ENCODE measurements at regions not wholly inside any gene's neighbourhood (a gene's known extent, or its start where the extent isn't known, plus 50 kb on each side); places are given as distances from the start of the nearest gene placed in this dataset.

- WGBS: 62% methylated on average over 2 of the region's 2 CpGs
- H3K27ac ChIP-seq: no peak overlapping the region
- no peaks in the 10 kb centered on the region for H3K36me3 ChIP-seq
- no peaks in the 10 kb centered on the region for H3K27me3 ChIP-seq
- peaks cover 3% of the 10 kb centered on the region for H3K4me1 ChIP-seq
- no peak for DNase-seq (ENCODE audit: low spot score in 2 of 2)
- no peaks in the 10 kb centered on the region for H3K9me3 ChIP-seq
- TF ChIP-seq CTCF (IDR thresholded peaks at IDR 0.05): no peak
- H3K4me3 ChIP-seq: no peak overlapping the region
These were observed 298.4 kb upstream of the MMADHC start for GRCh38 chr2:149885946-149886345.

GRCh38 chr2:149885468-149885867 lies 297.9 kb upstream of the MMADHC start:
- WGBS: 58% methylated on average over 2 of the region's 2 CpGs
- Histone ChIP-seq H3K27me3 (no peaks in the 10 kb centered on the region), H3K27ac (no peak overlapping the region), H3K36me3 (no peaks in the 10 kb centered on the region), H3K4me3 (no peak overlapping the region), H3K9me3 (no peaks in the 10 kb centered on the region), H3K4me1 (peaks cover 3% of the 10 kb centered on the region)
- no peak for TF ChIP-seq POLR2AphosphoS5 (IDR thresholded peaks at IDR 0.05)
- TF ChIP-seq EP300 (IDR thresholded peaks at IDR 0.05): no peak
- TF ChIP-seq CTCF (IDR thresholded peaks at IDR 0.05): no peak
- no peak for TF ChIP-seq POLR2A (IDR thresholded peaks at IDR 0.05)
- DNase-seq (ENCODE audit: low spot score in 2 of 2): no peak

GRCh38 chr2:149884871-149885270 lies 297.3 kb upstream of the MMADHC start:
- Histone ChIP-seq H3K9me3 (no peaks in the 10 kb centered on the region), H3K27ac (no peak overlapping the region), H3K27me3 (no peaks in the 10 kb centered on the region), H3K36me3 (no peaks in the 10 kb centered on the region), H3K4me1 (peaks cover 3% of the 10 kb centered on the region), H3K4me3 (no peak overlapping the region)
- no peak for DNase-seq (ENCODE audit: low spot score in 2 of 2)
- TF ChIP-seq POLR2A (IDR thresholded peaks at IDR 0.05) (no peak), EP300 (IDR thresholded peaks at IDR 0.05) (no peak), POLR2AphosphoS5 (IDR thresholded peaks at IDR 0.05) (no peak), CTCF (IDR thresholded peaks at IDR 0.05) (no peak)

- no peak overlapping the region for H3K4me3 ChIP-seq
- WGBS: 67% methylated on average over 1 of the region's 1 CpG
- H3K36me3 ChIP-seq: no peaks in the 10 kb centered on the region
- no peaks in the 10 kb centered on the region for H3K27me3 ChIP-seq
- no peak for TF ChIP-seq POLR2AphosphoS5 (IDR thresholded peaks at IDR 0.05)
- no peak for TF ChIP-seq EP300 (IDR thresholded peaks at IDR 0.05)
- TF ChIP-seq POLR2A (IDR thresholded peaks at IDR 0.05): no peak
- no peak for TF ChIP-seq CTCF (IDR thresholded peaks at IDR 0.05)
- H3K9me3 ChIP-seq: no peaks in the 10 kb centered on the region
- no peak for DNase-seq (ENCODE audit: low spot score in 2 of 2)
- no peak overlapping the region for H3K27ac ChIP-seq
- peaks cover 3% of the 10 kb centered on the region for H3K4me1 ChIP-seq
These were observed 290.3 kb upstream of the MMADHC start for GRCh38 chr2:149877913-149878312.

- no peak for DNase-seq (ENCODE audit: low spot score in 2 of 2)
- TF ChIP-seq CTCF (IDR thresholded peaks at IDR 0.05): no peak
- no peak for TF ChIP-seq POLR2A (IDR thresholded peaks at IDR 0.05)
- no peak for TF ChIP-seq POLR2AphosphoS5 (IDR thresholded peaks at IDR 0.05)
- TF ChIP-seq EP300 (IDR thresholded peaks at IDR 0.05): no peak
- Histone ChIP-seq H3K36me3 (no peaks in the 10 kb centered on the region), H3K4me3 (no peak overlapping the region), H3K9me3 (no peaks in the 10 kb centered on the region), H3K27me3 (no peaks in the 10 kb centered on the region), H3K27ac (no peak overlapping the region), H3K4me1 (peaks cover 3% of the 10 kb centered on the region)
- 77% methylated on average over 3 of the region's 3 CpGs for WGBS
These were observed 289.5 kb upstream of the MMADHC start for GRCh38 chr2:149877074-149877473.

All from suprapubic skin (tissue), 4 donors.